Stomach (tissue), 4 donors: ENCODE measurements at regions not wholly inside any gene's neighbourhood (a gene's known extent, or its start where the extent isn't known, plus 50 kb on each side); places are given as distances from the start of the nearest gene placed in this dataset.

Experiments
- POLR2A ChIP-seq, 4 donors: fragments of 450-650 bp; IDR thresholded peaks; one replicate each; pipeline ENCODE4 v1.6.1; 2016; ENCODE audit warnings: antibody characterized with exemption in 4 of 4, control low read depth in 2 of 4, mild to moderate bottlenecking in 1 of 4, moderate library complexity in 1 of 4
- TF ChIP-seq, protein P1 (sequence below), 7 experiments: fragments of 450-650 bp in 4 of 7; fragments of 200-600 bp in 3 of 7; sonication (generic) in 3 of 7; IDR thresholded peaks; one replicate each; pipeline ENCODE4 v1.5.1; 2016 to 2019; ENCODE audit warnings: antibody characterized with exemption in 7 of 7, control low read depth in 2 of 7, mild to moderate bottlenecking in 1 of 7

DNA sequence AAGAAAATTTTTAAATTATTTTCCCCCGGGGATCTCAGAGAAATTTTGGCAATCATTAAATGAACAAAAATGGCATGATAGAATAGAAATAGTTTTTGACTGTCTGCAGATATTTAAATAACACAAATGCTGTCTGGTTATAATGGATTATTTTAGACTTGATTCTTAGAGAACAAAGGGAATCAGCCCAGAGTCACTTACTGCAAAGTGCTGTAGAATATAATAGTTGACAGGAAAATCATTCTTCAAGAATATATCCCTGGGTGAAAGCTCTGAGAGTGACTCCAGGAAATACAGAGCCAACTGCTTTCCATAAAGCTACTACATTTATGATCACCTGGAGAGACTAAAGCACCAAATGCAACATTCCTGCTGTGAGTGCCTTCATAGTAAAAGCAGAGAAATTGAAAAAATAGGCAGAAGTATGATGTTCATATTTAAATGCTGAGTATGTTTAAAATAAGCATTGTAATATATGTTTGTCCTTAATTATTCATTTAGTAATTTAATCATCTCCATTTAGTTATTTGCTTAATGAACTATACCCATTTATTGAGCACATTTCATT is 1765.8 kb downstream of the SLITRK1 start:
- no peak for TF ChIP-seq POLR2A (IDR thresholded peaks at IDR 0.05)
- TF ChIP-seq, protein P1, sequence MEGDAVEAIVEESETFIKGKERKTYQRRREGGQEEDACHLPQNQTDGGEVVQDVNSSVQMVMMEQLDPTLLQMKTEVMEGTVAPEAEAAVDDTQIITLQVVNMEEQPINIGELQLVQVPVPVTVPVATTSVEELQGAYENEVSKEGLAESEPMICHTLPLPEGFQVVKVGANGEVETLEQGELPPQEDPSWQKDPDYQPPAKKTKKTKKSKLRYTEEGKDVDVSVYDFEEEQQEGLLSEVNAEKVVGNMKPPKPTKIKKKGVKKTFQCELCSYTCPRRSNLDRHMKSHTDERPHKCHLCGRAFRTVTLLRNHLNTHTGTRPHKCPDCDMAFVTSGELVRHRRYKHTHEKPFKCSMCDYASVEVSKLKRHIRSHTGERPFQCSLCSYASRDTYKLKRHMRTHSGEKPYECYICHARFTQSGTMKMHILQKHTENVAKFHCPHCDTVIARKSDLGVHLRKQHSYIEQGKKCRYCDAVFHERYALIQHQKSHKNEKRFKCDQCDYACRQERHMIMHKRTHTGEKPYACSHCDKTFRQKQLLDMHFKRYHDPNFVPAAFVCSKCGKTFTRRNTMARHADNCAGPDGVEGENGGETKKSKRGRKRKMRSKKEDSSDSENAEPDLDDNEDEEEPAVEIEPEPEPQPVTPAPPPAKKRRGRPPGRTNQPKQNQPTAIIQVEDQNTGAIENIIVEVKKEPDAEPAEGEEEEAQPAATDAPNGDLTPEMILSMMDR (IDR thresholded peaks at IDR 0.05) = no peak
